H9 (cell line): ENCODE measurements at regions not wholly inside any gene's neighbourhood (a gene's known extent, or its start where the extent isn't known, plus 50 kb on each side); places are given as distances from the start of the nearest gene placed in this dataset.

Experiments
- DNase-seq: peaks from one replicate; pipeline ENCODE4 v3.0.0-alpha.2; 2017
- H2AFZ ChIP-seq: one replicate; pipeline ENCODE4 v1.6.1; 2013; ENCODE audit warnings: mild to moderate bottlenecking, low read length, control low read depth, moderate library complexity
- H2AK5ac ChIP-seq: 2 replicates; pipeline ENCODE4 v1.6.1; 2013; ENCODE audit warnings: low read length, control low read depth, mixed read lengths; ENCODE audit not compliant: insufficient read length
- H2BK120ac ChIP-seq: one replicate; pipeline ENCODE4 v1.6.1; 2013; ENCODE audit warnings: low read depth, mild to moderate bottlenecking, low read length, control low read depth, inconsistent platforms; ENCODE audit not compliant: poor library complexity, severe bottlenecking
- H2BK12ac ChIP-seq: 2 replicates; pipeline ENCODE4 v1.6.1; 2013; ENCODE audit warnings: low read length, control low read depth, mixed read lengths, low read depth; ENCODE audit not compliant: insufficient read length
- H2BK15ac ChIP-seq: 2 replicates; pipeline ENCODE4 v1.6.1; 2013; ENCODE audit warnings: low read depth, low read length, control low read depth
- H2BK20ac ChIP-seq: one replicate; pipeline ENCODE4 v1.6.1; 2013; ENCODE audit warnings: low read depth, mild to moderate bottlenecking, low read length, control low read depth, inconsistent platforms; ENCODE audit not compliant: poor library complexity, severe bottlenecking
- H2BK5ac ChIP-seq: 2 replicates; pipeline ENCODE4 v1.6.1; 2013; ENCODE audit warnings: low read length, control low read depth, mixed read lengths; ENCODE audit not compliant: insufficient read length
- H3K14ac ChIP-seq: 2 replicates; pipeline ENCODE4 v1.6.1; 2013; ENCODE audit warnings: low read length, control low read depth; ENCODE audit not compliant: insufficient read depth
- H3K18ac ChIP-seq: 2 replicates; pipeline ENCODE4 v1.6.1; 2013; ENCODE audit warnings: low read depth, mild to moderate bottlenecking, mixed read lengths, low read length, control low read depth; ENCODE audit not compliant: insufficient read length
- H3K23ac ChIP-seq: 2 replicates; pipeline ENCODE4 v1.6.1; 2013; ENCODE audit warnings: low read length, control low read depth, mixed read lengths, low read depth; ENCODE audit not compliant: insufficient read length
- H3K23me2 ChIP-seq: 2 replicates; pipeline ENCODE4 v1.6.1; 2013; ENCODE audit warnings: low read depth, mild to moderate bottlenecking, mixed read lengths, low read length, control low read depth; ENCODE audit not compliant: insufficient read length, poor library complexity, severe bottlenecking
- H3K27ac ChIP-seq: 2 replicates; pipeline ENCODE4 v1.5.1; 2013; ENCODE audit warnings: low read length, control low read depth, mixed read lengths, low read depth; ENCODE audit not compliant: insufficient read length
- H3K27me3 ChIP-seq: 2 replicates; pipeline ENCODE4 v1.6.1; 2013; ENCODE audit warnings: low read length, control low read depth, inconsistent platforms; ENCODE audit not compliant: insufficient read depth
- H3K4ac ChIP-seq: 2 replicates; pipeline ENCODE4 v1.6.1; 2013; ENCODE audit warnings: low read depth, mild to moderate bottlenecking, control low read depth, inconsistent platforms, low read length, moderate library complexity
- H3K4me1 ChIP-seq: 2 replicates; pipeline ENCODE4 v1.6.1; 2013; ENCODE audit warnings: low read length, control low read depth, inconsistent platforms; ENCODE audit not compliant: insufficient read depth
- H3K4me2 ChIP-seq: 2 replicates; pipeline ENCODE4 v1.6.1; 2013; ENCODE audit warnings: low read length, control low read depth, mixed read lengths; ENCODE audit not compliant: insufficient read length, insufficient read depth
- H3K56ac ChIP-seq: 2 replicates; pipeline ENCODE4 v1.6.1; 2013; ENCODE audit warnings: low read depth, mild to moderate bottlenecking, mixed read lengths, low read length, control low read depth; ENCODE audit not compliant: insufficient read length
- H3K79me1 ChIP-seq: 2 replicates; pipeline ENCODE4 v1.6.1; 2013; ENCODE audit warnings: low read depth, mild to moderate bottlenecking, moderate library complexity, low read length, control low read depth, inconsistent platforms; ENCODE audit not compliant: insufficient read depth, poor library complexity, severe bottlenecking
- H3K79me2 ChIP-seq: 2 replicates; pipeline ENCODE4 v1.6.1; 2013; ENCODE audit warnings: low read length, control low read depth, inconsistent platforms; ENCODE audit not compliant: insufficient read depth
- H3K9ac ChIP-seq: 2 replicates; pipeline ENCODE4 v1.6.1; 2013; ENCODE audit warnings: low read length, control low read depth, mixed read lengths; ENCODE audit not compliant: insufficient read length; ENCODE audit errors: extremely low read depth
- H3K9me3 ChIP-seq: one replicate; pipeline ENCODE4 v1.6.1; 2013; ENCODE audit warnings: low read depth, low read length, inconsistent platforms; ENCODE audit not compliant: control insufficient read depth
- H3T11ph ChIP-seq: one replicate; pipeline ENCODE4 v1.6.1; 2013; ENCODE audit warnings: mild to moderate bottlenecking, low read length, control low read depth, inconsistent platforms
- H4K20me1 ChIP-seq: one replicate; pipeline ENCODE4 v1.6.1; 2013; ENCODE audit not compliant: control insufficient read depth, insufficient read length, insufficient read depth
- H4K5ac ChIP-seq: 2 replicates; pipeline ENCODE4 v1.6.1; 2013; ENCODE audit warnings: low read depth, mild to moderate bottlenecking, mixed read lengths, low read length, control low read depth; ENCODE audit not compliant: insufficient read length
- H4K8ac ChIP-seq: replicated peaks from 2 replicates; pipeline ENCODE4 v1.6.1; 2013; ENCODE audit warnings: low read length, control low read depth, mixed read lengths, low read depth; ENCODE audit not compliant: insufficient read length
- H4K91ac ChIP-seq: 2 replicates; pipeline ENCODE4 v1.6.1; 2013; ENCODE audit warnings: low read depth, mild to moderate bottlenecking, moderate library complexity, mixed read lengths, low read length, control low read depth; ENCODE audit not compliant: insufficient read length
- H3K27ac Mint-ChIP-seq, 3 experiments: 2 replicates in 2 of 3; 3 replicates in 1 of 3; pipeline ENCODE4 v1.8.0; 2020 to 2021; ENCODE audit warnings: mixed read lengths in 3 of 3, mild to moderate bottlenecking in 1 of 3, moderate library complexity in 1 of 3
- H3K27me3 Mint-ChIP-seq: 2 replicates; pipeline ENCODE4 v1.8.0; 2021; ENCODE audit warnings: low read depth, mild to moderate bottlenecking, moderate library complexity, mixed read lengths
- H3K36me3 Mint-ChIP-seq, 3 experiments: 2 replicates in 2 of 3; 3 replicates in 1 of 3; pipeline ENCODE4 v1.8.0; 2020 to 2021; ENCODE audit warnings: low read depth in 3 of 3, mixed read lengths in 3 of 3; ENCODE audit not compliant: insufficient read depth in 1 of 3
- H3K4me1 Mint-ChIP-seq, 2 experiments: 2 replicates each; pipeline ENCODE4 v1.8.0; 2020; ENCODE audit warnings: mixed read lengths in 2 of 2
- H3K4me3 Mint-ChIP-seq, 2 experiments: 2 replicates in 1 of 2; 3 replicates in 1 of 2; pipeline ENCODE4 v1.8.0; 2020 to 2021; ENCODE audit warnings: mild to moderate bottlenecking in 2 of 2, mixed read lengths in 2 of 2, moderate library complexity in 1 of 2
- H3K9me3 Mint-ChIP-seq, 2 experiments: 2 replicates in 1 of 2; 3 replicates in 1 of 2; pipeline ENCODE4 v1.8.0; 2020; ENCODE audit warnings: mild to moderate bottlenecking in 2 of 2, mixed read lengths in 2 of 2, moderate library complexity in 1 of 2
- CTCF ChIP-seq: fragments of 200-600 bp; sonication (generic); conservative IDR thresholded peaks from 3 replicates; pipeline ENCODE4 v1.8.0; 2021; ENCODE audit warnings: antibody characterized with exemption, mild to moderate bottlenecking
- WGBS: extraction: QIAGEN DNeasy Blood & Tissue Kit; methylation state at CpG from one replicate; pipeline ENCODE4 v1.1.7; 2013; ENCODE audit warnings: missing lambda C conversion rate, low lambda C conversion rate, mixed read lengths; ENCODE audit not compliant: insufficient read length; ENCODE audit errors: extremely low coverage; 5-methylcytosine and 5-hydroxymethylcytosine counted together

- H3K4me2 ChIP-seq, result no peak overlapping the region
- H4K91ac ChIP-seq, result no peak overlapping the region
- H2BK5ac ChIP-seq, result no peak overlapping the region
- H3K27me3 ChIP-seq, result no peaks in the 10 kb centered on the region
- DNase-seq, result no peak
- H4K20me1 ChIP-seq, result no peaks in the 10 kb centered on the region
- no peaks in the 10 kb centered on the region for H3K9me3 Mint-ChIP-seq
- peaks cover 2% of the 10 kb centered on the region for H3K27me3 Mint-ChIP-seq
- no peak overlapping the region for H3K56ac ChIP-seq
- H3K79me1 ChIP-seq, result no peaks in the 10 kb centered on the region
- no peak overlapping the region for H2AFZ ChIP-seq
- H3K4me1 ChIP-seq, result no peaks in the 10 kb centered on the region; the same call in 1 of the 2 replicates
- H2BK12ac ChIP-seq, result no peak overlapping the region
- no peaks in the 10 kb centered on the region for H3K9me3 ChIP-seq
- no peak overlapping the region for H2BK120ac ChIP-seq
- peaks cover 15 to 21% of the 10 kb centered on the region in 2 experiments for H3K4me1 Mint-ChIP-seq
- no peak overlapping the region for H4K8ac ChIP-seq
- H3K36me3 Mint-ChIP-seq, result no peaks in the 10 kb centered on the region
- no peak overlapping the region for H2BK15ac ChIP-seq
- no peak overlapping the region for H3K18ac ChIP-seq
- no peak overlapping the region for H4K5ac ChIP-seq
- no peak overlapping the region for H2BK20ac ChIP-seq
- TF ChIP-seq CTCF, result no peak
- no peak overlapping the region for H3K27ac ChIP-seq
- no peak overlapping the region for H3K4ac ChIP-seq
- no peak overlapping the region for H3K9ac ChIP-seq
- no CpG with 5 or more reads among the region's 6 CpGs for WGBS
- no peak overlapping the region for H3T11ph ChIP-seq
- no peak overlapping the region for H3K4me3 Mint-ChIP-seq
- no peaks in the 10 kb centered on the region for H3K79me2 ChIP-seq
- H3K27ac Mint-ChIP-seq, result peak overlapping the region in 1 of 3 experiments; percentile 1; a peak in 2 of 7 replicates
- no peak overlapping the region for H2AK5ac ChIP-seq
- H3K23ac ChIP-seq, result no peak overlapping the region
- no peak overlapping the region for H3K14ac ChIP-seq
- H3K23me2 ChIP-seq, result no peaks in the 10 kb centered on the region
Measured at GRCh38 chr1:10908266-10908665, 104.2 kb upstream of the TARDBP start.
